Upper lobe of left lung (tissue), 6 donors: ENCODE measurements at regions not wholly inside any gene's neighbourhood (a gene's known extent, or its start where the extent isn't known, plus 50 kb on each side); places are given as distances from the start of the nearest gene placed in this dataset.

Experiments
- ATAC-seq, 2 donors: fragments of 200-7000 bp; cut with Tn5 transposase; one replicate each; pipeline ENCODE4 v1.9.1; 2022; ENCODE audit warnings: mild to moderate bottlenecking in 2 of 2, moderate library complexity in 2 of 2; ENCODE audit not compliant: low FRiP score in 2 of 2
- DNase-seq, 2 donors: peaks; one replicate each; pipeline ENCODE4 v3.0.0-alpha.2; 2019 to 2020
- H3K27ac ChIP-seq, 4 donors: fragments of 200-600 bp; sonication (generic); one replicate each; pipeline ENCODE4 v1.5.1; 2016 to 2019
- H3K27me3 ChIP-seq, 4 donors: fragments of 200-600 bp; sonication (generic); one replicate each; pipeline ENCODE4 v1.5.1; 2017 to 2019
- H3K36me3 ChIP-seq, 4 donors: fragments of 200-600 bp; sonication (generic); one replicate each; pipeline ENCODE4 v1.5.1; 2016 to 2019
- H3K4me1 ChIP-seq, 4 donors: fragments of 200-600 bp; sonication (generic); one replicate each; pipeline ENCODE4 v1.5.1; 2018 to 2019
- H3K4me3 ChIP-seq, 4 donors: fragments of 200-600 bp; sonication (generic); one replicate each; pipeline ENCODE4 v1.5.1; 2017 to 2019; ENCODE audit warnings: mild to moderate bottlenecking in 2 of 4, moderate library complexity in 1 of 4
- H3K9me3 ChIP-seq, 4 donors: fragments of 200-600 bp; sonication (generic); one replicate each; pipeline ENCODE4 v1.5.1; 2018 to 2019
- EP300 ChIP-seq, 4 donors: sonication (generic); formaldehyde crosslinking; IDR thresholded peaks; one replicate each; pipeline ENCODE4 v1.5.1; 2017; ENCODE audit warnings: antibody characterized with exemption in 4 of 4, control low read depth in 2 of 4
- POLR2A ChIP-seq, 4 donors: fragments of 450-650 bp; IDR thresholded peaks; one replicate each; pipeline ENCODE4 v1.5.1; 2016 to 2017; ENCODE audit warnings: antibody characterized with exemption in 4 of 4, mild to moderate bottlenecking in 2 of 4
- POLR2AphosphoS5 ChIP-seq, 2 donors: sonication (generic); formaldehyde crosslinking; IDR thresholded peaks; one replicate each; pipeline ENCODE4 v1.5.1; 2017; ENCODE audit warnings: antibody characterized with exemption in 2 of 2
- WGBS, 2 donors: methylation state at CpG; one replicate each; pipeline ENCODE4 v1.1.5; 2017 to 2018; 5-methylcytosine and 5-hydroxymethylcytosine counted together
- TF ChIP-seq, protein P1 (sequence below), 6 experiments: fragments of 450-650 bp in 4 of 6; fragments of 200-600 bp in 2 of 6; sonication (generic) in 2 of 6; IDR thresholded peaks; one replicate each; pipeline ENCODE4 v1.5.1; 2016 to 2019; ENCODE audit warnings: antibody characterized with exemption in 6 of 6
- donor health status: DM: no; HTN: no; CAD: no; lungs with moderate emphysema.
- donor health status: DM: no; HTN: yes; CAD: no; lungs with severe emphysema.

DNA sequence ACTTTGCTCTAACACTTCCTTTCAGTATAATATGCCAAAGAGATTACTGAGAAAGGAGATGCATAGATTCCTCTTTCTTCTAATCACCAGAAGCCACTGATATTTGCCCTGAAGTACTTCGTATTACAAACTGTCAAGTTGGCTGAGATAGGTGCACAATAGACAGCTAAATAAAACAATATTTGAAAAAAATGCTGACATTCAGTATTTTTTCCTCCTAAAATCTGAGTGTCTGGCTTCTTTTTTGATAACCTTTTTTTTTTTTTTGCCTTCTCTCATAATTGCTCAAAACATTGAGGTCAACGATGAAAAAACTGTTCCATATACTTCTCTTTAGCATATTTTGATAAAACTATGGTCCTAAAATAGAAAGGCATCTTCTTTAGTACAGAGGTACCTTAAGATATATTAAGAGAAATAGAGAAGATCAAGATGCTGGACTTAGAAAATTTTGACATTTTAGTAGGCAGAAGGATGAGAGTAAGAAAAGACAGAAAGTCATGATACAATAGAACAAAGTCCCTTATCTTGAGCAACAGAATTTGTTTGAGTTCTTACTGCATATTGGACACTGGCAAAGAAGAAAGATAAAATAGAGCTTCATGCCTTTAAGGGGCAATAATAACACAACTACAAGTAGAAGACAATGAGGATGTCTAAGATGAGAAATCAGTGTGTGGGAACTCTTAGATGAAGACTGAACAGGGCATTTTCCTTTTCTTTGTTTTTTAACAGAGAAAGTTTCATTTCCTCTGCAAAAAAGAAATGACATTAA lies 220.7 kb downstream of the PTH2R start:
- Histone ChIP-seq H3K36me3 (no peaks in the 10 kb centered on the region), H3K9me3 (no peaks in the 10 kb centered on the region), H3K4me1 (no peaks in the 10 kb centered on the region), H3K4me3 (no peak overlapping the region), H3K27me3 (no peaks in the 10 kb centered on the region), H3K27ac (no peak overlapping the region)
- DNase-seq (no peak), ATAC-seq (no peak)
- TF ChIP-seq EP300 (IDR thresholded peaks at IDR 0.05) (no peak), POLR2AphosphoS5 (IDR thresholded peaks at IDR 0.05) (no peak), POLR2A (IDR thresholded peaks at IDR 0.05) (no peak)
- TF ChIP-seq, protein P1, sequence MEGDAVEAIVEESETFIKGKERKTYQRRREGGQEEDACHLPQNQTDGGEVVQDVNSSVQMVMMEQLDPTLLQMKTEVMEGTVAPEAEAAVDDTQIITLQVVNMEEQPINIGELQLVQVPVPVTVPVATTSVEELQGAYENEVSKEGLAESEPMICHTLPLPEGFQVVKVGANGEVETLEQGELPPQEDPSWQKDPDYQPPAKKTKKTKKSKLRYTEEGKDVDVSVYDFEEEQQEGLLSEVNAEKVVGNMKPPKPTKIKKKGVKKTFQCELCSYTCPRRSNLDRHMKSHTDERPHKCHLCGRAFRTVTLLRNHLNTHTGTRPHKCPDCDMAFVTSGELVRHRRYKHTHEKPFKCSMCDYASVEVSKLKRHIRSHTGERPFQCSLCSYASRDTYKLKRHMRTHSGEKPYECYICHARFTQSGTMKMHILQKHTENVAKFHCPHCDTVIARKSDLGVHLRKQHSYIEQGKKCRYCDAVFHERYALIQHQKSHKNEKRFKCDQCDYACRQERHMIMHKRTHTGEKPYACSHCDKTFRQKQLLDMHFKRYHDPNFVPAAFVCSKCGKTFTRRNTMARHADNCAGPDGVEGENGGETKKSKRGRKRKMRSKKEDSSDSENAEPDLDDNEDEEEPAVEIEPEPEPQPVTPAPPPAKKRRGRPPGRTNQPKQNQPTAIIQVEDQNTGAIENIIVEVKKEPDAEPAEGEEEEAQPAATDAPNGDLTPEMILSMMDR (IDR thresholded peaks at IDR 0.05), result no peak
- WGBS, 2 donors, result 59 to 74% methylated on average over 2 of the region's 2 CpGs

DNA sequence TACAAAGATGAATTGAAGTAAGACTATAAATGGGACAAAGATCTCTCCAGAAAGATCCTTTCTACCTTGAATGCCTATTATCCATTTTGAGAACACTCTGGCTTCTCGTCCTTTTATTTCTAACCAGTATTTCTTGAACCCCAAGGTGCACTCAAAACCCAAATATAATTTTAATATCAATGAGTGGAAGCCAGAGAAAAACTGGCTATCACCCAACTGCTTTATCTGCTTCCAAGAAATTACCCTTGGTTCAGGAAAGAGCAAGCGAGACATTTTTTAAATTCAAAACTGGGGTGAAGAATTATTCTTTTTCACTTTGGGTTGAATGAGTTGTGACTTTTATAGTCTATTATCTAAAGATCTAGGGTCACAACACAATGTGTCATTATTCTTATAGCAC lies 221.3 kb downstream of the PTH2R start:
- Histone ChIP-seq H3K36me3 (no peaks in the 10 kb centered on the region), H3K27me3 (no peaks in the 10 kb centered on the region), H3K27ac (no peak overlapping the region), H3K4me3 (no peak overlapping the region), H3K4me1 (no peaks in the 10 kb centered on the region), H3K9me3 (no peaks in the 10 kb centered on the region)
- 47 to 59% methylated on average over 2 of the region's 2 CpGs for WGBS, 2 donors
- TF ChIP-seq, protein P1 (IDR thresholded peaks at IDR 0.05), result no peak
- TF ChIP-seq POLR2A (IDR thresholded peaks at IDR 0.05), result no peak
- no peak for TF ChIP-seq EP300 (IDR thresholded peaks at IDR 0.05)
- no peak for TF ChIP-seq POLR2AphosphoS5 (IDR thresholded peaks at IDR 0.05)
- no peak for ATAC-seq
- DNase-seq, result no peak

DNA sequence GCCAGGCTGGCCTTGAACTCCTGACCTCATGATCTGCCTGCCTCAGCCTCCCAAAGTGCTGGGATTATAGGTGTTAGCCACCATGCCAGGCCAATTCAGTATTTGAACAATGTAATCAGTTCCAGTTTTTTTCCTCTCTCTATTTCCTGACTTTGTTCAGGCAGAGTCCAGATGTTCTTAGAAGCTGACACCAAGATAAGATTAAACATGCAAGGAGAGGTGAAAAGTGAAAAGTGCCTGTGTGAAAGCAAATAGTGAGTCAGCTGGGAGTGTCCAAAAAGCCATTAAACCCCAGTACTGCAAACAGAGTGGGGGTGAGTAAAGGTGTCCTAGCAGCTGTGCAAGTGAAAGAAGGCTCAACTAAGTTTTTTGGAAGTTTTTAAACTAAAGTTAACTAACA lies 231.5 kb downstream of the PTH2R start:
- H3K4me1 ChIP-seq, result no peaks in the 10 kb centered on the region
- DNase-seq, result no peak
- no peak overlapping the region for H3K27ac ChIP-seq
- no peaks in the 10 kb centered on the region for H3K36me3 ChIP-seq
- TF ChIP-seq POLR2AphosphoS5 (IDR thresholded peaks at IDR 0.05), result no peak
- no peak for TF ChIP-seq EP300 (IDR thresholded peaks at IDR 0.05)
- no peak for TF ChIP-seq POLR2A (IDR thresholded peaks at IDR 0.05)
- TF ChIP-seq, protein P1 (IDR thresholded peaks at IDR 0.05), result no peak
- no peak overlapping the region for H3K4me3 ChIP-seq
- H3K27me3 ChIP-seq, result no peaks in the 10 kb centered on the region
- no peaks in the 10 kb centered on the region for H3K9me3 ChIP-seq
- no peak for ATAC-seq

DNA sequence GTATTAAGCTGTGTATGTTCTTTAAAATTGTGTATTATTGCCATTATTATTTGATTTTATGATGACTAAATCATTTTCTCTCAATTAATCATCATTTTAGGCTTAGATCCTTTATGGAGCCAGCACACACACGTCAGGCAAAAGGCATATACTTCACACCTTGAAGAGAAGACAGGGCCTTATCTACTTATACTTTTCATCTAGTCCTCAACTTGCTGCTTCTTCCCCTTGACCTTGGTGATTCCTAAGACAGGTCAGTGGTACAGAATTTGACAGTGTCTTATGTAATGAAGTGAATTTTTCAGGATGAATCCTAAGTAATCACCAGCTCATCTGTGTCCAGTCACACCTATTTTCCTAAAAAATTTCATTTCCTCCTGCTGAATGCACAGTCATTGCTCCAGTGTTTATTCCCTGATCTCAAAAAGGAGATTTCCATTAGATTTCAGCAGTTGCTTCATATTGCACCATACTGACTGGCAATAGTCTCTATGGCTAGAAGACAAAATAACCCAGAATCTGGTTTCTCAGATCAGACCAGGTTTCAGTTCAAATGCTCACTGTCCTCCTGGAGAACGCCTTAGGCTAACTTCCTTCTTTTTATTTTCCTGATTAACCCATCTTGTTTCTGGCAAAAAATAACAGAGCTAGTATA lies 235.7 kb downstream of the PTH2R start:
- no peaks in the 10 kb centered on the region for H3K4me1 ChIP-seq
- ATAC-seq, result no peak
- H3K27ac ChIP-seq, result no peak overlapping the region
- no peaks in the 10 kb centered on the region for H3K9me3 ChIP-seq
- H3K27me3 ChIP-seq, result no peaks in the 10 kb centered on the region
- WGBS, 2 donors, result 51 to 56% methylated on average over 2 of the region's 2 CpGs
- no peak for DNase-seq
- no peaks in the 10 kb centered on the region for H3K36me3 ChIP-seq
- no peak overlapping the region for H3K4me3 ChIP-seq
- TF ChIP-seq POLR2A (IDR thresholded peaks at IDR 0.05), result no peak
- no peak for TF ChIP-seq POLR2AphosphoS5 (IDR thresholded peaks at IDR 0.05)
- TF ChIP-seq, protein P1 (IDR thresholded peaks at IDR 0.05), result no peak

DNA sequence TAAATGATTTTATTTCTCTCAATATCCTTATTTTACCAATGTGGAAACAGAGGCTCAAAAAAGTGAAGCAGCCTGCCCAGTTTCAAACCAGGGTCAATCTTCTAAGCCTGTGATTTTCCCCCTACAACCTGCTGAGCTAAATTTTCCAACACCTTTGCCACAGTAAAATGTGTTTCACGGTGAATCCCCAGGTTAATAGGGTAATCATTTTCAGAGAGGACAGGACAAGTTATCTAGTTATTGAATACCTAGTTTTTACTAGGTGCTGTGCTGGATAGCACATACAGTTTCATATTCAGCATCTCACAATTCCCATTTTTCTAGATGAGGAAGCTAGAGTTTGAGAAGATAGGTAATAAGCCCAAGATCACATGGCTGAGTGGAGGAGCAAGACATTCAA lies 236.6 kb downstream of the PTH2R start:
- no peaks in the 10 kb centered on the region for H3K4me1 ChIP-seq
- H3K4me3 ChIP-seq, result no peak overlapping the region
- H3K9me3 ChIP-seq, result no peaks in the 10 kb centered on the region
- ATAC-seq (no peak), DNase-seq (no peak)
- no peaks in the 10 kb centered on the region for H3K27me3 ChIP-seq
- 68 to 73% methylated on average over 1 of the region's 1 CpG for WGBS, 2 donors
- TF ChIP-seq POLR2A (IDR thresholded peaks at IDR 0.05), result no peak
- TF ChIP-seq, protein P1 (IDR thresholded peaks at IDR 0.05), result no peak
- no peak for TF ChIP-seq EP300 (IDR thresholded peaks at IDR 0.05)
- TF ChIP-seq POLR2AphosphoS5 (IDR thresholded peaks at IDR 0.05), result no peak
- no peaks in the 10 kb centered on the region for H3K36me3 ChIP-seq
- H3K27ac ChIP-seq, result no peak overlapping the region
